Chondrocyte (in vitro differentiated cells): ENCODE measurements at regions not wholly inside any gene's neighbourhood (a gene's known extent, or its start where the extent isn't known, plus 50 kb on each side); places are given as distances from the start of the nearest gene placed in this dataset.

ENCODE experiments used
- DNase-seq: peaks from one replicate; pipeline ENCODE4 v3.0.0; 2021; ENCODE audit warnings: mixed read lengths, low spot score
- H3K27ac Mint-ChIP-seq: one replicate; pipeline ENCODE4 v1.8.0; 2021; ENCODE audit warnings: mild to moderate bottlenecking, moderate library complexity, mixed read lengths; ENCODE audit not compliant: unreplicated experiment
- H3K27me3 Mint-ChIP-seq: 2 replicates; pipeline ENCODE4 v1.8.0; 2021; ENCODE audit warnings: low read depth, mixed read lengths
- H3K36me3 Mint-ChIP-seq: 2 replicates; pipeline ENCODE4 v1.8.0; 2021; ENCODE audit warnings: low read depth, mixed read lengths
- H3K4me1 Mint-ChIP-seq: 2 replicates; pipeline ENCODE4 v1.8.0; 2021; ENCODE audit warnings: low read depth, mild to moderate bottlenecking, mixed read lengths
- H3K4me3 Mint-ChIP-seq: one replicate; pipeline ENCODE4 v1.8.0; 2021; ENCODE audit warnings: mild to moderate bottlenecking, moderate library complexity, mixed read lengths; ENCODE audit not compliant: unreplicated experiment
- H3K9me3 Mint-ChIP-seq: 2 replicates; pipeline ENCODE4 v1.8.0; 2021; ENCODE audit warnings: low read depth, mixed read lengths
- TF ChIP-seq, protein P1 (sequence below): fragments of 200-600 bp; sonication (generic); IDR thresholded peaks from 2 replicates; pipeline ENCODE4 v1.5.0; 2021; ENCODE audit warnings: antibody characterized with exemption, mild to moderate bottlenecking, moderate library complexity

GRCh38 chr13:29713839-29714238 lies 118.4 kb upstream of the SLC7A1 start:
- H3K27me3 Mint-ChIP-seq, result no peaks in the 10 kb centered on the region
- peaks cover 4% of the 10 kb centered on the region for H3K4me1 Mint-ChIP-seq
- TF ChIP-seq, protein P1, sequence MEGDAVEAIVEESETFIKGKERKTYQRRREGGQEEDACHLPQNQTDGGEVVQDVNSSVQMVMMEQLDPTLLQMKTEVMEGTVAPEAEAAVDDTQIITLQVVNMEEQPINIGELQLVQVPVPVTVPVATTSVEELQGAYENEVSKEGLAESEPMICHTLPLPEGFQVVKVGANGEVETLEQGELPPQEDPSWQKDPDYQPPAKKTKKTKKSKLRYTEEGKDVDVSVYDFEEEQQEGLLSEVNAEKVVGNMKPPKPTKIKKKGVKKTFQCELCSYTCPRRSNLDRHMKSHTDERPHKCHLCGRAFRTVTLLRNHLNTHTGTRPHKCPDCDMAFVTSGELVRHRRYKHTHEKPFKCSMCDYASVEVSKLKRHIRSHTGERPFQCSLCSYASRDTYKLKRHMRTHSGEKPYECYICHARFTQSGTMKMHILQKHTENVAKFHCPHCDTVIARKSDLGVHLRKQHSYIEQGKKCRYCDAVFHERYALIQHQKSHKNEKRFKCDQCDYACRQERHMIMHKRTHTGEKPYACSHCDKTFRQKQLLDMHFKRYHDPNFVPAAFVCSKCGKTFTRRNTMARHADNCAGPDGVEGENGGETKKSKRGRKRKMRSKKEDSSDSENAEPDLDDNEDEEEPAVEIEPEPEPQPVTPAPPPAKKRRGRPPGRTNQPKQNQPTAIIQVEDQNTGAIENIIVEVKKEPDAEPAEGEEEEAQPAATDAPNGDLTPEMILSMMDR, result peak; percentile 80
- H3K36me3 Mint-ChIP-seq, result peaks cover 1% of the 10 kb centered on the region
- H3K27ac Mint-ChIP-seq, result no peak overlapping the region
- H3K4me3 Mint-ChIP-seq, result no peak overlapping the region
- no peaks in the 10 kb centered on the region for H3K9me3 Mint-ChIP-seq
- no peak for DNase-seq

GRCh38 chr13:29711776-29712175 lies 116.3 kb upstream of the SLC7A1 start:
- Mint-ChIP-seq H3K4me1 (peaks cover 8% of the 10 kb centered on the region), H3K27ac (no peak overlapping the region), H3K36me3 (peaks cover 1% of the 10 kb centered on the region), H3K27me3 (no peaks in the 10 kb centered on the region), H3K4me3 (no peak overlapping the region), H3K9me3 (no peaks in the 10 kb centered on the region)
- TF ChIP-seq, protein P1, result no peak
- no peak for DNase-seq

GRCh38 chr13:29710511-29710910 lies 115.0 kb upstream of the SLC7A1 start:
- peaks cover 8% of the 10 kb centered on the region for H3K4me1 Mint-ChIP-seq
- H3K36me3 Mint-ChIP-seq, result peaks cover 1% of the 10 kb centered on the region
- H3K9me3 Mint-ChIP-seq, result no peaks in the 10 kb centered on the region
- no peaks in the 10 kb centered on the region for H3K27me3 Mint-ChIP-seq
- DNase-seq, result no peak
- TF ChIP-seq, protein P1, result no peak
- no peak overlapping the region for H3K4me3 Mint-ChIP-seq
- H3K27ac Mint-ChIP-seq, result no peak overlapping the region

DNA sequence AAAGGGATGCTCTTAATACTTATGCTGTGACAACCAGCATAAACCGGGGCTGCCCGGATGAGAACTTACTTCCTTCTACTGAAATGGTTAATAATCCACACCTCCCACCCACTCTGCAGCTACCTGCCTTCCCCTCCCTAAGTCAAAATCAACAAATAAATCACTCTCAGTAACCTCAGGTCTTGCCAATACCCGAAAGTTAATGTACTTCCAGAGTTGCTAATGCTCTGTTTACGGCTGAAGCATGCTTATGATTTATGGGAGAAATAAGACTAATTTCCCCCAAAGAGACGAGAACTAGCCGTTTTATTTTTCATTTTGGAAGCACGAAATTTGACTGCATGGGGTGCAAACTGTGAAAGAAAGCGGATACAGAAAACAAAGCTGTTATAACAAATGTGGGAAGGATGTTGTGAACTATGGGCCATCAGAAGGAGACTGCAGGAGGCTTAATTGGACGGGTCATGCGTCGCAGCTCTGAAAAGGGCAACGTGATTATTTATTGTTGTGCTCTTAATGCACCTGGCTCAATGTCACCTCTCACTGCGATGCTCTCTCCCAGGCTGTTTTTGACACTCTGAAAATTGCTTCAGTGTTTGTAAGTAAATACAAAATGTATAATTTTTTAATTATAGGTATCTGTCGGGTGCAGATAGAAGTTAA lies 114.0 kb upstream of the SLC7A1 start:
- Mint-ChIP-seq H3K9me3 (no peaks in the 10 kb centered on the region), H3K27ac (no peak overlapping the region)

GRCh38 chr13:29707876-29708543 lies 112.5 kb upstream of the SLC7A1 start:
- Mint-ChIP-seq H3K36me3 (peaks cover 1% of the 10 kb centered on the region), H3K4me3 (no peak overlapping the region), H3K27ac (no peak overlapping the region), H3K9me3 (no peaks in the 10 kb centered on the region), H3K27me3 (no peaks in the 10 kb centered on the region), H3K4me1 (peaks cover 17% of the 10 kb centered on the region)
- TF ChIP-seq, protein P1, result peak; percentile 82
- no peak for DNase-seq

More for the DNA sequence above, 114.0 kb upstream of the SLC7A1 start:
- Mint-ChIP-seq H3K27me3 (no peaks in the 10 kb centered on the region), H3K4me1 (peaks cover 4% of the 10 kb centered on the region), H3K4me3 (no peak overlapping the region), H3K36me3 (peaks cover 1% of the 10 kb centered on the region)
- TF ChIP-seq, protein P1, result no peak
- DNase-seq, result no peak
